OCI-LY1 (cell line): ENCODE measurements at regions not wholly inside any gene's neighbourhood (a gene's known extent, or its start where the extent isn't known, plus 50 kb on each side); places are given as distances from the start of the nearest gene placed in this dataset.

Experiments used
- CTCF ChIP-seq: fragments of 200-600 bp; sonication (generic), shearing (Covaris generic); IDR thresholded peaks from 2 replicates; pipeline ENCODE4 v1.5.1; 2017; ENCODE audit warnings: mild to moderate bottlenecking, antibody characterized with exemption, low read length, moderate library complexity, mixed read lengths
- EZH2 ChIP-seq: fragments of 200-600 bp; sonication (generic), shearing (Covaris generic); IDR thresholded peaks from 2 replicates; pipeline ENCODE4 v1.8.0; 2017; ENCODE audit warnings: borderline replicate concordance, mixed run types, mild to moderate bottlenecking, antibody characterized with exemption, low read length, moderate library complexity, mixed read lengths

DNA sequence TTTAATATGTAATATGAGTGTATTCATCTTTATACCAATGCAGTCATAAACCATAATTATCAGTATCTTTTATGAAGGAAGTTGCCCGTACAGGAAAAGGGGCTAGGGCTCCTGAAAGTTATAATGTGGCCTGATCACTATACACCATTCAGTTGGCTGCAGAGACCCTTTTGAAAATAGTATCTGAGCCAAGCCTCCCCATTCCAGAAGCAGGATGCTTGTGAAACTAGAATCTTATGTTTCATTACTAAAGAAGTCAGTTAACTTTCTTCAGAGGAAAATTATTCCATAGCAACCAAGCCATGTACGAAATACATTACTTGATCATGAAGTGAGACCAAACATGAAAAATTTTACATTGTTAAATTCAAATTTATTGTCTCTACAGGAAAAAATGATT, 251.5 kb upstream of the TCF21 start:
- TF ChIP-seq CTCF (no peak), EZH2 (no peak)
